GM12865 (cell line): ENCODE measurements at regions not wholly inside any gene's neighbourhood (a gene's known extent, or its start where the extent isn't known, plus 50 kb on each side); places are given as distances from the start of the nearest gene placed in this dataset.

Source experiments
- DNase-seq: peaks from one replicate; pipeline ENCODE4 v3.0.0; 2010; ENCODE audit warnings: low read depth
- H3K4me3 ChIP-seq: 2 replicates; pipeline ENCODE4 v1.5.1; 2011; ENCODE audit warnings: mild to moderate bottlenecking, low read depth, low read length, control low read depth
- CTCF ChIP-seq: IDR thresholded peaks from 2 replicates; pipeline ENCODE4 v1.5.1; 2011; ENCODE audit warnings: low read length, control low read depth, low read depth, inconsistent platforms; ENCODE audit not compliant: insufficient read depth; ENCODE audit errors: missing control alignments

GRCh38 chr1:209046058-209046417 is 537.5 kb upstream of the CAMK1G start:
- no peak for DNase-seq
- TF ChIP-seq CTCF: no peak
- H3K4me3 ChIP-seq: no peak overlapping the region

GRCh38 chr1:209046935-209047334 is 536.6 kb upstream of the CAMK1G start:
- no peak overlapping the region for H3K4me3 ChIP-seq
- TF ChIP-seq CTCF: no peak
- no peak for DNase-seq

- DNase-seq: no peak
- H3K4me3 ChIP-seq: no peak overlapping the region
- TF ChIP-seq CTCF: no peak
Observed at GRCh38 chr1:209048941-209049669, 534.4 kb upstream of the CAMK1G start.

- no peak for TF ChIP-seq CTCF
- no peak overlapping the region for H3K4me3 ChIP-seq
- no peak for DNase-seq
Observed at GRCh38 chr1:209051570-209051969, 531.9 kb upstream of the CAMK1G start.

- TF ChIP-seq CTCF: no peak
- H3K4me3 ChIP-seq: no peak overlapping the region
- DNase-seq: no peak
Observed at GRCh38 chr1:209053587-209053986, 529.9 kb upstream of the CAMK1G start.

GRCh38 chr1:209057083-209057482 is 526.4 kb upstream of the CAMK1G start:
- no peak for TF ChIP-seq CTCF
- H3K4me3 ChIP-seq: no peak overlapping the region
- no peak for DNase-seq

- H3K4me3 ChIP-seq: no peak overlapping the region
- DNase-seq: no peak
- TF ChIP-seq CTCF: no peak
Observed at GRCh38 chr1:209057901-209058300, 525.6 kb upstream of the CAMK1G start.
